Hematopoietic multipotent progenitor cell (in vitro differentiated cells): ENCODE measurements at regions not wholly inside any gene's neighbourhood (a gene's known extent, or its start where the extent isn't known, plus 50 kb on each side); places are given as distances from the start of the nearest gene placed in this dataset. TPM values are rescaled to one million over a fixed set of nuclear protein-coding genes. Genes with fewer than 3 reads are reported as not detected.
A peak's percentile ranks its signal among the peaks of the same experiment; 100 is the strongest.

ENCODE experiments used
- DNase-seq, 3 donors: peaks; one replicate each; pipeline ENCODE4 v3.0.0-alpha.2; 2011 to 2015; ENCODE audit warnings: low read depth in 2 of 3, low spot score in 2 of 3
- small RNA-seq: library from RNA; depleted of rRNA; stranded (forward); fragments of <200 nt; gene quantifications from one replicate; pipeline ENCODE3, GENCODE V24; 2012

- DNase-seq, result no peak
These were observed 54.2 kb upstream of the TCF4 start for GRCh38 chr18:55642191-55642590.

DNA sequence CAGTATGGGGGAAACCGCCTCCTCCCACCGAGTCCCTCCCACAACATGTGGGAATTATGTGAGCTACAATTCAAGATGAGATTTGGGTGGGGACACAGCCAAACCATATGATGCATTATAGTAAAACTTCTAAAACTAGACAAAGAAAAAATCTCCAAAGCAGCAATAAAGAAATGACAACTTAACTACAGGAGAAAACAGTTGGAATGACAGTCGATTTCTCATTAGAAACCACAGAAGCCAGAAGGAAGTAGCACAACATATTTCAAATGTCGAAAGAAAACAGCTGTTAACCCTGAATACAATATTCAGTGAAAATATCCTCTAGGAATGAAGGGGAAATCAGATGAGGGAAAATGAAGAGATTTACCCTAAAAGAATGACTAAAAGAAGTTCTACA, 53.5 kb upstream of the TCF4 start:
- peak in 1 of 3 donors; percentile 10 for DNase-seq

Small RNAs in the stretch of these regions (small RNA-seq; reads per million reads assigned to genes)
- not detected for gene RF00045
